Islet precursor cell (in vitro differentiated cells): ENCODE measurements at regions not wholly inside any gene's neighbourhood (a gene's known extent, or its start where the extent isn't known, plus 50 kb on each side); places are given as distances from the start of the nearest gene placed in this dataset.

Experiments used
- DNase-seq: peaks from one replicate; pipeline ENCODE4 v3.0.0-alpha.2; 2018

DNA sequence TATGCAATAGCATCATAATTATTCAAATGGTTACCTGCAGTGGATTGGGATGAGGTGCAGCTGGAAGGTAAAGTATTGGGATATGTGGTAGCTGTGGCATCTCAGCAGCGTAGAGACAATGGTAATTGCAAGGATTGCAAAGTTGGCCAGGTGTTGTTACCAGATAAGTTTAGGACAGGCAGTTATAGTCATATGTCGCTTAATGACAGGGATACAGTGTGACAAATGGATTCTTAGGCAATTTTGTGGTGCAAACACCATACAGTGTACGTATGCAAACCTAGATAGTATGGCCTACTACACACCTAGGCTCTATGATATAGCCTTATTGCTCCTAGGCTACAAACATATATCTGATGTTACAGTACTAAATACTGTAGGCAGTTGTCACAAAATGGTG, 163.5 kb upstream of the LYZL2 start:
- DNase-seq, result no peak

DNA sequence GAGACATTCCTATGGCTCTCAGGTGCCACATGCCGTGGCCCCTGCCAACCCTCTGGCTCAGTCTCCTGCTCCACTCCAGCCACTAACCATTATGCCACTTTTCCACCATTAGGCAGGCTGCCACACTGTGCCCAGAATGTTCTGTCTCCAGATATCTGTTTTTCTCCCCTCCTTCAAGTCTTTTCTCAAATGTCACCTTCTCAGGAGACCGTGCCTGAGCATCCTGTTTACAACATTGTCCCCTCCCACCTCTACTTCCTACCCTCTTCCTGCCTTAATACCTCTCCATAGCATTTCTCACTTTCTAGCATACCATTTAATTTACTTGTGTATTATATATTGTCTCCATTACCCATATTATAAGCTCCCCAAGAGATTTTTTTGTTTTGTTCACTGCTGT, 162.5 kb upstream of the LYZL2 start:
- no peak for DNase-seq

DNA sequence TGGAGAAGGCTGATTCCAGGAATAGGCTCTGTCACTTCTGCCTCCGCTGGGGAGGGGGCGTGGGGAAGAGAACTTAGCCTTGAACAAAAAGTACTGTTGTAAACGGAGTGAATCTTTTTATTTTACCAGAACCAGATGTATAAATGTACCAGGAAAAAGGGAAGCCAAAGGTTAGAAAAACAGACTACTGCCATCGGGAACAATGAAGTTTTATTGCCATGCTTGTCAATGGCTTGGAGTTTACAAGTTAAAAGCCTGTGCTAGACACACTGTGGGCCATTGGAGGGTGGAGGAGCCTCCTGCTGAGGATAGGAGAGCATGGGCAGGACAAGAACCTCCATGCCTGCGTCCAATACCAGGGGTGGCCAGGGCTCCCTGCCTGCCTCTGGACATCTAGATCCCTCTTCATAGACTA, 161.7 kb upstream of the LYZL2 start:
- DNase-seq, result no peak

DNA sequence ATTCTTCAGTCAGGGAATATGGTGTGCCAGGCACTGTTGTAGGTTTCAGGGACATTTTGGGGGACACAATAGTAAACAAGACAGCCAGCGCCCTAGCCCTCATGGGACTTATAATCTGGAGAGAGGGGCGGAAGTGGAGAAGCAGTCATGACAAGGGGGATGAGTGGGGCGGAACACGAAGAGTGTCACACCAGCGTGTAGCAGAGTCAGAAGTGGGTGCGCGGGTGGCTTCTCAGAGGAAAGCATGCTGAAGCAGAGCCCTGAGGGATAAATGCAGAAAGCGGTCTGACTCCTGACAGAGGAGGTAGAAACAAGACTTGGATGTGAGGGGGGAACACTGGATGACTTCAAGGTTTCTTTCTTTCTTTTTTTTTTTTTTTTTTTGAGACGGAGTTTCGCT, 160.3 kb upstream of the LYZL2 start:
- no peak for DNase-seq

DNA sequence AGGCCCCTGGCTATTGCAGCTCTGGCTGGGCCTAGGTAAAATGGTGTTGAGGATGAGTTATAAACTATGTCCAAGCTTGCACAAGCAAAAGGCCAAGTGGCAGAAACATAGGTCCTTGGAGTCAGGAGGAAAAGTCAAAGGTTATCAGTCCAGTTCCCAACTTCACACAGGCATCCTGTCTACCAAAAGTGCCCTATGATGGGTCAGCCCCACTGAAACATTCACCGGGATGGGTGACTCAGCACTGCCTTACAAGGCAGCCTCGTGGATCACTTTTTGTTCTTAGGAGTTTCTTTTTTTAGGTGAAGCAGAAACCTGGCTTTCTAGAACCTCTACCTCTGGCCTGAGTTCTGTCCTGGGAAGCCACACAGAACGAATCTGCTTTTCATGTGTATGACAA, 158.8 kb upstream of the LYZL2 start:
- DNase-seq, result peak; percentile 78

DNA sequence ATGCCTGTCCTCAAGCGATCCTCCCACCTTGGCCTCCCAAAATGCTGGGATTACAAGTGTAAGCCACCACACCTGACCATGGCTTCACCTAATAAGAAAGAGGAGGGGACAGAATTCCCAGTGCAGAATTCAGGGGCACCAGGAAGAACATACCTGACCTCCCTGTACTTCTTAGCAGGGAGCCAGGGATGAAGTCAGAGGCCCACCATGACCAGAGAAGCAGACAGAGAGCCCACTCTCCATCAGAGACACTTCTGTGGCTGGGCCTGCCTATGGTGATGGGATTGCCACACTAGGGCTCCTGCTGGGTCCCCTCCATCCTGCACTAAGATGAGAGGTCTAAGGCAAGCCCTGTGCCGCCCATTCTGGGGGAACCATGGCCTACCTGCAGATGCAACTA, 157.4 kb upstream of the LYZL2 start:
- DNase-seq, result no peak

DNA sequence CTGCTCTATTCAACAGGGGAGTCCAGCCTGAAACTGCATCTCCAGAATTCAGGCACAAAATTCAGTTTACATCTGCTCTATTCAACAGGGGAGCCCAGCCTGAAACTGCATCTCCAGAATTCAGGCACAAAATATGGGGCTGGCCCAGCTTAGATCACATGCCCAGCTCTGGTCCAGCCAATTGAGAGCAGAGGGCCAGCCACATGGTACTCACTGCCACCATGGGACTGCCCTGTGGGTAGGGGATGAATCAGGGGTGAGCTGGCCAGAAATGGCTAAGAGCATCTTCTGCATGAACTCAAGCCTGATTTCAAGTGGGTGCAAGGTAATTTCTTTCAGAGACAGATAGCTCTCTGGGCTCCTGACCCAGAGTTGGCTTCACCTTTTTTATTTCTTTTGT, 156.6 kb upstream of the LYZL2 start:
- no peak for DNase-seq

DNA sequence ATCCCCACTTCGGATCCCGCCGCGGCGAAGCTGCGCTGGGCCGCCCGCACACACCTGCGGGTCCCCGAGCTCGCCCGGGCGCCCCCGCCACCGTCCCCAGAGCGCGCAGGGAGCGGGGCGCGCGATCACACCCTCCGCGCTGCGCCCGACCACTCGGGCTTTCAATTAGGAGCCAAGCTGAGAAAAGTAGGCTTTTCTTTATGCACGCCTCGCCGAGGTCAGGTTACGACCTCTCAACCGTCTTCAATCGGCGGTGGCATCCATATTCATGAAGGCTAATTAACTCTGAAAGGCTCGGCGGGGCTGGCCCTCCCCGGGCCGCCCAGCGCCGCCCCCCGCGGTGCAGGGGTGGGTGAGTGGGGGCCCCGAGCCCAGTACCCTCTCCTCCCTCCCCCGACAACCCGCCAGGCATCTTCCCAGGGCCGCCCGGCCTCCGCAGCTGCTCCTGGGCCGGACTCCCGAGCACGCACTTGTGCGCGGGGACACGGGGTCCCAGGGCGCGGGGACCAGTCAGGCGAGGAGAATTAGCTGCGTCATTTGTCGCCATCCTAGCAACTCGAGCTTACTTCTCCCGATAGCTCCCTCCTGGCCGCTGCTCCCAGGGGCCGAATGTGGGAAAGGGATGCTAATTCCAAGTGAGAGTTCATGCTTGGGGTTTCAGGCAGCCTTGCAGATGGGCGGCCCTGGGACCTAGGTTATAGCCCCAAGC, 155.5 kb upstream of the LYZL2 start:
- peak; percentile 90 for DNase-seq

DNA sequence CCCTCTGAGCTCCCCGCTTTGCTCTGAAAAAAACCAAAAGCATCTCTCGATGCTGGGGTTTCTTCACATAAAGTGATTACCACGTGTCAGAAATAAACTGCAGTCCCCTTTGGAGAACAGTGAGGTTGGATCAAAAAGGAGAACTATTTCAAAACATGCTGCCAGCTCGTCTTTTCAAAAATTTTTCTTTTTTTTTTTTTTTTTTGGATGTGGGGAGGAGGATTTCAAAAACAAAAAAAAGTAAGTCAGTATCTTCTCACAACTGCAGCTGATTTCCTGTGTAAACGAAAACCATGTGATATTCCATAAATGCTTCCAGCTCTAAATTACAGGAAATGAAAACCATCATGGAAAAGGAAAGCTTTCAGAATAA, 155.0 kb upstream of the LYZL2 start:
- DNase-seq, result no peak

DNA sequence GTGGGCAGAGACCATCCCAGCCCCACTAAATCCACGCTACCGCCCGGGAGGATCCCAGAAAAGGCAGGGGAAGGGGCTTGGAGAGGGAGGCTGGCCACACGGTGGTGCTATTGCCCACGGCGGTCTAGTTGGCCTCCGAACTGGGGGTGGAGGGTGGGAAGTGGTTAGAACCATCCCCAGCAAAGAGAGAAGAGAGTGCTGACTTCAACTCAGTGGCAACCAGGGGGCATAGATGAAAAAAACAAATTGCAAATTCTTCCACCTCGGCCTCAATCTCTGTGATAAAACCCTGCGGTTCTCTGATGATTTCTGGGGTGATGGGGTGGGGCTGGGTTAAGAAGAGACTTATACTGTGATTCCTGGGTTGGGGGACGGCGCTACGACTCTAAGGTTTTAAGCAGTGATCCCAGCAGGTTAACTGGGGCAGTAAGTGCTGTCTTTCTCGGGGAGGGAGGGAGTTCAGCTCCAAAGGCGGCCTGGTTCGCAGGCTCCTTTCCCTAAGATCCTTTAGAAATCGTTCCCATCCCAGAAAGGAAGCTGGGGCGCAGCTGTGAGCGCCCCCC, 154.5 kb upstream of the LYZL2 start:
- DNase-seq, result peak; percentile 91

DNA sequence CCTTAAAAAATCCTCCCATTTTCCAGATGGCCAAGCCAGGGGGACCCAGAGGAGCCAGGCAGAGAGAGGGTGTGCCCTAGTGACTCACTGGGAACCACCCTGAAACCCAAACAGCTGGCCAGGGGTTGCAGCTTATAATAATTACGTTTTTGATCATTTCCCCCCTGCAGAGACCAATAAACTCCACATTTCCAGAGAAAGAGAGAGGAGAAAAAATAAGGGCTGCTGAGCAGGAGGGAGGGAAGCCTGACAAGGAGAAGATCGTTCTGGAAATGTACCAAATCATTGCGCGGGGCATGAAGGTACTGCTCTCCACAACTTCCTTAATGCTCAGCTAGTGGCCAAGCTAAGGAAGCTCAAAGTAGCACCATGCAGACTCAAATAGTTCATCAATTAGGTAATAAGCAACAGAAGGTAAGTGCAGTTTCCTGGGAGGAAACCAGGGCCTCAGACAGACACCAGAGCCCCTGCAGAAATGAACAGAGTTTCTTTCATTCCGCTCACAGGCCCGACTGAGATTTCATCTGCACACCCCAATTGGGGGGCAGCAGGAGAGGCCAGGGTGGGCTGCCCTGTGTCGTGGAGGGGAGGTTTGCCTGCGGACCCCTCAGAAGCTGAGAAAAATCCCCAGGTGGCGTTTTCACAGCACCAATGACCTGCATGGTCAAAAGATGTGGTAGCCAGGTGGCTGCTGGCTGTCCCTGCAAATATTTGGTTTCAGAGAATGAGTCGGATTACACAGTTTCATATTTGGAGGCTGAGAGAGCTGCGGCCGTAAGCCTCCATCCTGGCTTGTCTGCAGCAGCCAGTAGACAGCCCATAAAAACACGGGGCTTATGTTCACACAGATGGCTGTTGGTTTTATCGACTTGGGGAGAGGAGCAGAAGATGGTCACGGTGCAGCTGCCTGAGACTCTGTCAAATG, 153.2 kb upstream of the LYZL2 start:
- peak; percentile 75 for DNase-seq

DNA sequence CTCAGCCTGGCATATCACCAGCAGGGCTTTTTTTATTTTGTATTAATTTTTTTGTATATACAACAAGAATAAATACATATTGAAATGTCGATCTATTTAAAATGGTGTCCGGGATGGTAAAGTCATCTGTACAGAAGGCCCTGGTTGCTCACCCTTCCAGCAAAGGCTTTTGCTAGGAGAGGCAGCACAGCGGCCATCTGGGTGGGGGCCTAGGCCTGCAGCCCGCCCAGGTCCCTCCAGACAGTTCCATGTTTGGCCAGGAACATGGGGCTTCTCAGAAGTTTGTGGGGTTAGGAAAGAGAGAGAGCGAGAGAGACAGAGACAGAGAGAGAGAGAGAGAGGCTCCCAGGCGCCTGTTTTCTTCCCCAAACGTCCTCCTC, 152.6 kb upstream of the LYZL2 start:
- no peak for DNase-seq

DNA sequence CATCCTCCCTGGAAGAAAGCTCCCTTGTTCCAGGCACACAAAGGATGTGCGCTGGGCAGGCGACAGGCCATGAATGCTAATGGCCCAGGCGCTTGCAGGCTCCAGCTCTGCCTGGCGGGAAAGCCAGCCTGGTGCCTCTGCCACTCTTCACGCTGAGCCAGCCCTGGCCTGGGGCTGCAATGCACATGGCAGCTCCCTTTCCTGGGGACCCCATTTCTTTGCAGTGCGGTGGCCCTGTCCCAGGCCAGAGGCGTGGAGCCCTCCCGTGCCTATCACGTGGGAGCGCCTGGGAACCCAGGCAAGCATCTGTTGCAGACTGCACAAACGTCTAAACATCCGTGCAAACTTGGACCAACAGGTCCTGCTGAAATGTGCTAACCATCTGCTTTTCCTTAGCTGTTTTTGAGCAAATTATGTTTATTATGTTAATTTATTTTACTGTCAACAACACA, 152.1 kb upstream of the LYZL2 start:
- no peak for DNase-seq

DNA sequence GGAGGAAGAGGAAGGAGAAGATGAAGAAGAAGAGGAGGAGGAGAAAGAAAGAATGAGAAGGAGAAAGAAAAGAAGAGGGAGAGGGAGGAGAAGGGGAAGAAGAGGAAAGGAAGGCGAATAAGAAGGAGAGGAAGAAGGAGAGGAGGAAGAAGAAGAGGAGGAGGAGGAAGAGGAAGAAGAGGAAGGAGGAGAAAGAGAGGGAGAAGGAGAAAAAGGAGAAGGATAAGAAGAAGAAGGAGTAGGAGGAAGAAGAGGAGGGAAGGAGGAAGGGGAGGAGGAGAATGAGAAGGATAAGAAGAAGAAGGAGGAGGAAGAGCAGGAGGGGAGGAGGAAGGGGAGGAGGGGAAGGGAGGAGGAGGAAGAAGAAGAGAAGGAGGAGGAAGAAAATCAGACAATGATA, 149.2 kb upstream of the LYZL2 start:
- no peak for DNase-seq

DNA sequence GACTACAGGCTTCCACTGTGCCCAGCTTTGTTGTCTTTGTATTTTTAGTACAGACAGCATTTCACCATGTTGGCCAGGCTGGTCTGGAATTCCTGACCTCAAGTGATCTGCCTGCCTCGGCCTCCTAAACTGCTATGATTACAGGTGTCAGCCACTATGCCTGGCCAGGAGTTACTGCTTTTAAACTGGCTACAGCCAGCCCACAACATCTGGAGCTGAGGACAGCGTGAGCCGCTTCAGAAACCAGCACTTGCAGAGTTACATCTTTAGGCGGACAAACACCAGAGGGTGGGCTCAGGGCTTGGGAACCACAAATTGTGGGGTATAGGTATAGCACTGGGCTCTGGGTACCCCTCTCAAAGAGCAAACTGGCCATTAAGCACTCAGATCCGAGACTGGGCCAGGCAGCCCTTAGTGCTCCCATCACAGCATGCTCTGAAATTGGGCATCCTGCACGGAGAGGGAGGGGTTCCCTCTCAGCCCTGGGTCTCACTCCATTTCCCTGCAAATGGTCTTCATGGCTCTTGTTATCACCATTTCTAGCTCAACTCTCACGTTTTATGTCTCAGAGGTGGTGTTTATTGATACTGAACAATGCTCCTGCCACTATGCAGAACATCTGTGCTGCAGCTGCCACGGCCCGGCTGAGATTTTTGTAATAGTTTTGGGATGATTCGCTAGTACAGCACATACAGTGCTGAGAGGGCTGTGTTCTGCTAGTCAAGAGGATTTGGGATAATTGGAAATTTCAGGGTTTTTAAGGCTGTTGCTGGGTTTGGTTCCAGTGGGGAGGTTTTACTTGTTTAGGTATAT, 146.4 kb upstream of the LYZL2 start:
- DNase-seq, result peak; percentile 70

DNA sequence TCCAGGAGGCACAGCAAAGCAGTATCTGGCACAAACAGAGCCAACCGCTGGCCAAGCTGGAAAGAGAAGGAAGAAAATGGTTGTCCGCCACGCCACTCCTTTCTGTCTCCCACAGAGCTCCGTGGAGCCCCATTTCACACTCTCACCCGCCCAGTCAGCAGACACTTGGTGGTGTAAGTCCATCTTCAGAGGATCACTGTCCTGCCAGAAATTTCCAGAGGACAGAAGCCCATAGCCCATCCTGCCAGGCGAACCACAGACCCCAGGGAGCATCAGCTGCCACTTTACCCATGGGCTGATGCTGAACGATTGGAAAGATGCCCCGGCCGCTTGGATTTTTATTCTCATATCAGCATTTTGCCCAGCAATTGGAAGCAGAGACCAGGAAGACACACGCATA, 144.7 kb upstream of the LYZL2 start:
- DNase-seq, result no peak

DNA sequence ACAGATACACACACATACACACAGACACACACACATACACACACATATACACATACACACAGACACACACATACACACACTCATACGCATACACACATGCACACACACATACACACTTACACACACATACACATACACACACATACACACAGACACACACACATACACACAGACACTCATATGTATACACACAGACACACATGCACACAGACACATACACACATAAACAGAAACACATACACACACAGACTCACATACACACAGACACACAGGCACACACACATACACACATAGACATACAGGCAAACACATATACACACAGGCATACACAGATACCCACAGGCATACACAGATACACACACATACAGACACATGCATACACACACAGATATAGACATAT, 143.9 kb upstream of the LYZL2 start:
- DNase-seq, result no peak

DNA sequence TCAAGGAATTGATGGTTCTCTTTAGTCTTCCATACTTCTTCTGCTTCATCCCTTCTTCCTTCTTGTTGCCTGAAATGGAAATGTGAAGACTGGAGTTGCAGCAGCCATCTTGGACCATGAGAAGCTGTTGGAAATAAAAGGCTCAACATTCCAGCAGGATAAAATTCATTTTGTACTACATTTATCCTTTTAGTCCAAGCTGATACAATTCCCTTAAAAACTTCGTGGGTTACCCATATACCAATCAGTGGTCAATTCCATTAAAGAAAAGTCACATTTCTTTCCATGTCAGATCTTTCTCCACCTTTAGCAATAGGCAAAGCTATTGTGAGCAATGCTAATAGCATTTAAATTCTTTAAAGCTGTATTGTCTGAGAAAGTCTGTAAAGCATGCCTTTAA, 141.3 kb upstream of the LYZL2 start:
- DNase-seq, result no peak

DNA sequence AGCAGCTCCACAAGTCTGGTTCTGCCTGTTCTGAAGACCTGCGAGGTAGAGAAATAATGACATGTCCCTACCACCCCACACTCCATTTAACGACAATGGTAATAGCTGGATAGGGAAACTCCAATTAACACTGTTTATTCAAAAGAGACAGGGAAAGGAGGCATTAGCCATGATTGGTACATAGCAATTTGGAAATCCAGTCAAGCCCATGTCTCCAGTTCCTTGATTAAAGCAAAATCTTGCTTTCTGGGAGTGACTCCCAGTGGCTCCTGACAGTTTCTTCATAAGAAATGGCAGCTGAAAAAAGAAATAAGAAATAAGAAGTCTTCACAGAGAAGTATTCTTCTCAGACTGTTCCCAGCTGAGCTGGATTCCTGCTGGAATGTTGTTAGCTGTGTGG, 140.7 kb upstream of the LYZL2 start:
- DNase-seq, result no peak

DNA sequence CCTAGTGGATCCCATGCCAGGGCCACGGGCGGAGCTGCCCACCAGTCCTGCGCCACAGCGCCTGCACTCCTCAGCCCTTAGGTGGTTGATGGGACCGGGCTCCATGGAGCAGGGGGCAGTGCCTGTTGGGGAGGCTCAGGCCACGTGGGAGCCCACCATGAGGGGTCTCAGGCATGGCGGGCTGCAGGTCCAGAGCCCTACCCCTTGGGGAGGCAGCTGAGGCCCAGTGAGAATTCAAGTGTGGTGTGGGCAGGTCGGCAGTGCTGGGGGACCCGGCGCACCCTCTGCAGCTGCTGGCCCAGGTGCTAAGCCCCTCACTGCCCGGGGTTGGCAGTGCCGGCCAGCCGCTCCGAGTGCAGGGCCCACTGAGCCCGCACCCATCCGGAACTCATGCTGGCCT, 139.8 kb upstream of the LYZL2 start:
- DNase-seq, result no peak

DNA sequence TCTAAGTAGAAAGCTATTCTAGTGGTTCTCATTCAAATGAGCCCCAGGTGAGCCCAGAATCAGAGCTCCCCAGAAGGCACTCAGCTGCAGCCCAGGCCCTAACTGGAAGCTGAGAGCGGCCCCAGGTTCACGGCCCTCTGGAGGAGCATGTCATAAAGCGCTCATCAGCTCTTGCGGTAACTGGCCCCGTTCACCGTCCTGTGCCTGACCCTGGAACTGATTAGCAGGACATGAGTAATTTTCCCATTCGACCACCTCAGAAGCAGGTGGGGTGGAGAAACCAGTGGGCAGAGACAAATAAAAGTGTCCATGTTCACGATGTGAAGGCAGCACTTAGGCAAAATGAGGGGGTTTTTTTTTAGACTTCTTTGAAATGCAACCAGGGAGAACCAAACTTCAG, 136.1 kb upstream of the LYZL2 start:
- DNase-seq, result no peak

DNA sequence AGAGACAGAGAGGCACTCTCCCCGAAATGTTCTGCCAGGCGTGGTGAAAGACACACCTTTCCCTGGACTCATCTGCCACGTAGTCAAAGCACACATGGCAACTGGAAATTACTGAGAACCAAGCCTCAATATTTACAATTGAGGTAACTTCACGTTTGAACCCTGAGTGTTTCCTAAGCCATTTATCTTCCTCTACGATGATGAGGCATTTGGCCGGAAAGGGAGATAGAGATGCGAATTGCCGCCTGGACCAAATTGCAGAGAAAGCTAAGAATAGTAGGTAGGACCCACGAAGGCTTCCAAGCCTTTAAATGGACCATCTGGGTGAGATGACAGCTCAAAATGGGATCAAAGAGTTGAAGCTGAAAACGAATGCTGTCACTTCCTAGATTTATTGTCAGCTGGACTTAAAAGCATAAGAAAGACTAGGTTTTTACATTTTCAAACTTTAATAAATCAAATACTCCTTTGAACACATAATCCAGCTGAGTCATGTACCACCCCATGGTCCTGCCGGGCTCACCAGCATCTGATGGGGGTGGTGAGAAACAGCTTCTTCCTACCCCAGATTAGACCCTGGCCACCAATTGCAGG, 135.6 kb upstream of the LYZL2 start:
- DNase-seq, result no peak

DNA sequence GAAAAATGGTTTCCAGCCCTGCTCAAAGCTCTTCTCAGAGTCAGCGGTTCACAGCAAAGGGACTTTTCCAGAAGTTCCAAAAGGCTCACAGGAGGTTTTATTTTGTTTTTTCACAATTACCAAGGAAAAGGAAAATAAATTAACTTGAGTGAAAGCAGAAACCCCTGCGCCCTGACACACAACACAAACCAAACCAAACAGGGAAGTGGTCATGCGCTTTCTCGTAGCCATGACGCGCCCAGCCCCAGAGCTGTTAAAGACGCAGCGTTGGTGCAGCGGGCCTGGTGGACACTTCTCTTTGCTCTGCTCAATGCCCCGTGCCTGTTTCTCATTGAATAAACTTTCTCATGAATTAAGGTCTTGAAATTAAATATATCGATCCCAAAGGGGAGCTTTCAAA, 134.4 kb upstream of the LYZL2 start:
- DNase-seq, result no peak
